GM12878 (cell line): ENCODE measurements at regions not wholly inside any gene's neighbourhood (a gene's known extent, or its start where the extent isn't known, plus 50 kb on each side); places are given as distances from the start of the nearest gene placed in this dataset.

ENCODE experiments used
- BHLHE40 ChIP-seq, 2 experiments: fragments of 450-650 bp in 1 of 2; IDR thresholded peaks; 2 replicates each; pipeline ENCODE4 v1.6.1; 2011 to 2017; ENCODE audit warnings: low read depth in 2 of 2, borderline replicate concordance in 1 of 2, improper control_type of control experiment in 1 of 2, low read length in 1 of 2, mild to moderate bottlenecking in 1 of 2
- CBX3 ChIP-seq: fragments of 200-600 bp; sonication (generic); IDR thresholded peaks from 2 replicates; pipeline ENCODE4 v1.6.1; 2016; ENCODE audit warnings: low read depth, borderline replicate concordance
- CTCF ChIP-seq, 3 experiments: IDR thresholded peaks in 2 of 3; conservative IDR thresholded peaks in 1 of 3; 2 replicates each; pipeline ENCODE4 v1.5.1; 2011; ENCODE audit warnings: low read depth in 3 of 3, low read length in 3 of 3, mild to moderate bottlenecking in 3 of 3, control low read depth in 2 of 3, moderate library complexity in 2 of 3, inconsistent platforms in 1 of 3, mixed read lengths in 1 of 3; ENCODE audit not compliant: control insufficient read depth in 2 of 3, insufficient read depth in 1 of 3; ENCODE audit errors: extremely low read depth in 1 of 3
- EZH2 ChIP-seq: IDR thresholded peaks from 2 replicates; pipeline ENCODE4 v1.6.1; 2012; ENCODE audit warnings: low read depth, mild to moderate bottlenecking, control low read depth, inconsistent platforms, low read length, borderline replicate concordance; ENCODE audit not compliant: control insufficient read depth
- GABPA ChIP-seq: IDR thresholded peaks from 2 replicates; pipeline ENCODE4 v1.6.1; 2014; ENCODE audit warnings: antibody characterized with exemption, low read depth, mild to moderate bottlenecking, inconsistent platforms
- JUND ChIP-seq: IDR thresholded peaks from 2 replicates; pipeline ENCODE4 v1.6.1; 2012; ENCODE audit warnings: low read depth, mild to moderate bottlenecking, low read length, improper control_type of control experiment, moderate library complexity
- PKNOX1 ChIP-seq: fragments of 450-650 bp; IDR thresholded peaks from 2 replicates; pipeline ENCODE4 v1.6.1; 2016; ENCODE audit warnings: mild to moderate bottlenecking
- POLR2A ChIP-seq: IDR thresholded peaks from 2 replicates; pipeline ENCODE4 v1.6.1; 2011; ENCODE audit warnings: low read depth, mild to moderate bottlenecking, low read length
- POLR2AphosphoS5 ChIP-seq: IDR thresholded peaks from 2 replicates; pipeline ENCODE4 v1.6.1; 2011; ENCODE audit warnings: mild to moderate bottlenecking, low read length, inconsistent platforms
- REST ChIP-seq: IDR thresholded peaks from 2 replicates; pipeline ENCODE4 v1.6.1; 2012; ENCODE audit warnings: mild to moderate bottlenecking, low read depth, low read length
- SRF ChIP-seq, 2 experiments: IDR thresholded peaks; 2 replicates each; pipeline ENCODE4 v1.6.1; 2011; ENCODE audit warnings: low read depth in 2 of 2, low read length in 2 of 2, mild to moderate bottlenecking in 1 of 2, moderate library complexity in 1 of 2
- USF2 ChIP-seq: IDR thresholded peaks from 2 replicates; pipeline ENCODE4 v1.6.1; 2011; ENCODE audit warnings: low read depth, low read length, improper control_type of control experiment, borderline replicate concordance
- YY1 ChIP-seq: IDR thresholded peaks from 2 replicates; pipeline ENCODE4 v1.6.1; 2011; ENCODE audit warnings: low read depth, mild to moderate bottlenecking, low read length
- ZNF592 ChIP-seq: fragments of 450-650 bp; IDR thresholded peaks from 2 replicates; pipeline ENCODE4 v1.6.1; 2017; ENCODE audit warnings: mild to moderate bottlenecking, moderate library complexity

GRCh38 chr11:28582506-28582905, 474.3 kb downstream of the METTL15 start:
- TF ChIP-seq CTCF (IDR thresholded peaks at IDR 0.05 in 2 of 3, conservative IDR thresholded peaks at IDR 0.05 in 1 of 3; ENCODE audit: control insufficient read depth in 2 of 3, extremely low read depth in 1 of 3, insufficient read depth in 1 of 3, low read depth in 3 of 3, low read length in 3 of 3) (no peak), PKNOX1 (no peak), GABPA (no peak), EZH2 (no peak), JUND (no peak), SRF (IDR thresholded peaks at IDR 0.05; ENCODE audit: low read depth in 2 of 2, low read length in 2 of 2) (no peak), POLR2A (no peak), REST (no peak), USF2 (no peak), CBX3 (no peak), BHLHE40 (IDR thresholded peaks at IDR 0.05; ENCODE audit: borderline replicate concordance in 1 of 2, low read depth in 2 of 2, low read length in 1 of 2) (no peak), YY1 (no peak), ZNF592 (no peak), POLR2AphosphoS5 (no peak)
